HG03159 (cell line): ENCODE measurements at regions not wholly inside any gene's neighbourhood (a gene's known extent, or its start where the extent isn't known, plus 50 kb on each side); places are given as distances from the start of the nearest gene placed in this dataset.
"Not testable (repeated sequence)": the region's sequence is repeated elsewhere in the genome, so short reads cannot be mapped to it uniquely, and the experiment has no call there.

Source experiments
- ATAC-seq: cut with Tn5 transposase; IDR thresholded peaks from one replicate; pipeline ENCODE4 v1.9.1; 2021; ENCODE audit warnings: mild to moderate bottlenecking, moderate library complexity; ENCODE audit not compliant: unreplicated experiment

DNA sequence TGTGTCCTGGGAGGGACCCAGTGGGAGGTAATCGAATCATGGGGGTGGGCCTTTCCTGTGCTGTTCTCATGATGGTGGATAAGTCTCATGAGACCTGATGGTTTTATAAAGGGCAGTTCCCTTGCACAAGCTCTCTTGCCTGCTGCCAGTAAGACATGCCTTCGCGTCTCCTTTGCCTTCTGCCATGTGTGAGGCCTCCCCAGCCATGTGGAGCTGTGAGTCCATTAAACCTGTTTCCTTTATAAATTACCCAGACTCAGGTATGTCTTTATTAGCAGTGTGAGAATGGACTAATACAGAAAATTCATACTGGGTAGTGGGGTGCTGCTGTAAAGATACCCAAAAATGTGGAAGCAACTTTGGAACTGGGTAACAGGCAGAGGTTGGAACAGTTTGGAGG, 300.0 kb upstream of the ZFP42 start:
- not testable (repeated sequence) for ATAC-seq

DNA sequence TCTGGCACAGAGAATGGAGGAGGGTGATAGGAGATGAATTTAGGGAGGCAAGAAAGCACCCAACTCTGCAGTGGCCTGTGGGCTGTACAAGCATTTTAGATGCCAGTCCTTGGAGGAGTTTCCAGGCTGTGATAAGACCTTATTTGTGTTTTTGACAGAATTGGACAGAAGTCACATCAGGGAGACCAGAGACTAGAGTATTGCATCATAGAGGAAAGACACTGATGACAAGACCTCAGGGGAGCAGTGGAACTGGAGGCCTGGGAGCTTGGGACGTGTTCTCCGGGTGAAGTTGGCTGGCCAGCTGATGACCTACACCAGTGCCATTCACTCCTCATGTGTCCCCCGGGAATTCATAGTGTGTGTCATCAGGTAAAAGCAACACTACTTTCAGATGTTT, 284.0 kb upstream of the ZFP42 start:
- ATAC-seq, result no peak

DNA sequence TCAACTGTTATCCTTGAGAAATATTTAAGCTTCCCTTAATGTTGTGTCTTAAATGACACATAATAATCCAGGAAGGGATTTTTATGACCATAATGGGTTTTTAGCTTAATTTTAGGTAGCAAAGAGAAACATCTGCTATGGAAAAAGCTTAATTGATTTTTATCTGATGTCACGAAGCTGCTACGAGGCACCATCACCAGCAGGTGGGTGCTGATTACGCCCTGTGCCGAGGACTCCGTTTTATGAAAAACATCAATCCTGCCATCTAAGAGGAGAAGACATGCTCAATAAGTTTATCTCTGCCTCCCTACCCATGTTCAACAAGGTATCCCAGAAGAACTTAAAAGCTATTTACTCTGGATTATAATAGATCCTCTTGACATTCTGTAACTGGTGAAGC, 280.6 kb upstream of the ZFP42 start:
- ATAC-seq, result no peak

GRCh38 chr4:187715466-187715865, 280.1 kb upstream of the ZFP42 start:
- no peak for ATAC-seq

DNA sequence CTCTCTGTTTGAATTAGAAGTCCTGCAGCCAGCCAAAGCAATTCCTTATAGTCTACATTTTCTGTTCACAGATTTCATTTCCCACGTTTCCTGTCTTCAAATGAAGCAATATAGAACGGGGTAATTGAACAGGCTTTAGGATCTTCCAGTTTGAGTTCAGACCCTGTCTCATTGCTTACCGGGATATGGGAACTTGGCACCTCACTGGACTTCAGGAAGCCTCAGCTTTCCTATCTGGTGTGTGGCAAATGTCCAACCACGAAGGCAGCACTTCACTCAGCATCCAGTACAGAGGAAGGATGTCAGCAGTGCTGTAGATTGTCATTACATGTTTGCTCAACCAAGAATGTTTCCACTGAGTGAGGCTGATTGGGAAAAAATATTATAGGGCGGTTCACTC, 271.1 kb upstream of the ZFP42 start:
- ATAC-seq, result no peak

DNA sequence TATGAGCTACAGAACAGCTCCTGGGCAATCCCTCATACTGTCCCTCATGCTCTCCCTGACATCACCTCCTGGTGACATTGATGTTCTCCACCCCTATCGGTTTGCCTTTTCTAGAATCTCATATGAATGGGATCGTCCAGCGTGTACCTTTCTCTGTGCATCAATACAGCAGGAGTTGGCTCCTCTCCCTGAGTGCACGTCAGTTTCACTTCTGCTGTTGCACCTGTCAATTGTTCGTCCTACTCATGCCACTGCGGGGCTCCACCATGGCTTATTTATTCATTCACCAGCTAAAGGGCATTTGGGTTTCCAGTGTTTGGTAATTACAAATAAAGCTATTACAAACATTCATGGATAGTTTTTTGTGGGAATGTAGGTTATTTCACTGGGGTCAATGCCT, 269.1 kb upstream of the ZFP42 start:
- no peak for ATAC-seq

DNA sequence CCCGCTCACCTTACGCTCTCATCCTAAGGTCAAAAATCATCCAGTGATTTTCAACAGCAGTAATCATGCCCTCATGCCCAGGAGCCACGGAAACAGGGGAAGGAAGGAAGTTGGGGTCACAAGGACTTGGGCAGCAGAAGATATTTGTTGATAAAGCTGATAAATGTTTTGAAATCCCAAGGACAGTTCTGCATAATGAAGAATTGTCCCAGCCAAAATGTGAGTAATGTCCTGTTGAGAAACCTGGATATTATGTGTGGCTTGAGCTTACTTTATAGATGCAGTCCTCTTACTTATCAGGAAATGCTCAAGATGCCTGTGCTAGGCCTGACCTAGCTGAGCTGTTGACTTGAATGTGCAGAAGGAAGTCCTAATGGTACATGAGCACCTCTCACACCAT, 263.0 kb upstream of the ZFP42 start:
- no peak for ATAC-seq

DNA sequence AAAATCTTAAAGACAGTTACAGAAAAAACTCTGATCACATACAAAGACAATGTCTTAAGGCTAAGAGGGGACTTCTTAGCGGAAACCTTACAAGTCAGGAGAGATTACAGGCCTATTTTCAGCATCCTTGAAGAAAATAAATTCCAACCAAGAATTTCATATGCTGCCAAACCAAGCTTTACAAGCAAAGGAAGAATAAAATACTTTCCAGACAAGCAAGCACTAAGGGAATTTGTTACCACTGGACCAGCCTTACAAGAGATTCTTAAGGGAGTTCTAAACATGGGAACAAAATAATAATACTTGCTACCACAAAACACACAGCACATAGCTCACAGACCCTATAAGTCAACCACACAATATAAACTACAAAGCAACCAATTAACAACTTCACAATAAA, 255.8 kb upstream of the ZFP42 start:
- ATAC-seq, result no peak

DNA sequence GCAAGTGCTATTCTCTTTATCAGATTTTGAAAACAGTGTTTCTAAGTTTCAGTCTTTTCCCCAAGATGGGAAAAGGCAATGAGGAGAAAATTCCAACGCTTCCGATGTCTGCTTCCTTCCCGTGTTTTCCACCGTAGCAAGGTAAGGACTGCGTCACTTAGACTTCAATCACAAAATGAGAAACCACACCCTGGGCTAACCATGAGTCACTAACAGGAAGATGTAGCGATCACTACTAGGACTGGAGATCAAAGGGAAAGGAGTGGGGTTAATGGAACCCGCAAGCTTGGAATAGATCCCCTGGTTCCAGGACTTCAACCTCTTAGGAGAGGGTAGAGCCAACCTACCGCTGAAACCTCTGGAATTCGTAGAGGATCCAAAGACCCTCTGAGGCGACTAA, 250.7 kb upstream of the ZFP42 start:
- ATAC-seq, result no peak

DNA sequence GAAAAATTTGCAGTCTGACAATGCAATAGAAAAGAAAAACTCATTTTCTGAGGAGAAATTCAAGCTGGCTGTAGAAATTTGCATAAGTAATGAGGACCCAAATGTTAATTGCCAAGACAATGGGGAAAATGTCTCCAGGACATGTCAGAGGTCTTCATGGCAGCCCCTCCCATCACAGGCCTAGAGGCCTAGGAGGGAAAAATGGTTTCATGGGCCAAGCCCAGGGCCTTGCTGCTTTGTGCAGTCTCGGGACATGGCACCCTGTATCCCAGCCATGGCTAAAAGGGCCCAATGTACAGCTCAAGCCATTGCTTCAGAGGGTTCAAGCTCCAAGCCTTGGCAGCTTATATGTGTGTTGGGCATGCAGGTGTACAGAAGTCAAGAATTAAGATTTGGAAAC, 244.9 kb upstream of the ZFP42 start:
- ATAC-seq, result not testable (repeated sequence)

- ATAC-seq, result no peak
These were observed 228.4 kb upstream of the ZFP42 start for GRCh38 chr4:187767158-187767557.

DNA sequence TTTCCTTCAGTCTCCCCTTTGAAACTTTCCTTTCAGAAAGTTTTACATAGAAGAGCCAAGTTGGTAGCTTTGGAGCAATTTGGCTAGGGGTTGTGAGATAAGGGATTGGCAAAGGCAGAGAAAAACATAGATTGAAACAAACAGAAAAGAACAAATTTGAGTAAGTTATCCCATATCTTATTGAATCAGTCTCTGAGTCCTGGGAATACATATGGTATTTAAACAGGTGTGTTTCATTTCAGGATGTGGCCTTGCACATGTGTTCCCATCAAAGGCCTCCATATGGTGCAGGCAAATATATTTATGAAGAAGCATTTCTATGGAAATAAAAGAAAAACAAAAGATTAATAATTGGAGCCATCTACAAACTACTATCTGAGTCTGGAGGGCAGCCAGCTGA, 227.9 kb upstream of the ZFP42 start:
- ATAC-seq, result no peak

DNA sequence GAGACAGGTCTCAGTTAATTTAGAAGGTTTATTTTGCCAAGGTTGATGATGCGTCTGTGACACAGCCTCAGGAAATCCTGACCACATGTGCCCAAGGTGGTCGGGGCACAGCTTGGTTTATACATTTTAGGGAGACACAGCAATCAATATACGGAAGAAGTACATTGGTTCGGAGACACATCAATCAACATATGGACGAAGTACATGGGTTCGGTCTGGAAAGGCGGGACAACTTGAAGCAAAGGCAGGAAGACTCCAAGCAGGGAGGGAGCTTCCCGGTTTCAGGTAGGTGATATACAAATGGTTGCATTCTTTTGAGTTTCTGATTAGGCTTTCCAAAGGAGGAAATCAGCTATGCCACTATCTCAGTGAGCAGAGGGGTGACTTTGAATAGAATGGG, 225.2 kb upstream of the ZFP42 start:
- ATAC-seq, result no peak

DNA sequence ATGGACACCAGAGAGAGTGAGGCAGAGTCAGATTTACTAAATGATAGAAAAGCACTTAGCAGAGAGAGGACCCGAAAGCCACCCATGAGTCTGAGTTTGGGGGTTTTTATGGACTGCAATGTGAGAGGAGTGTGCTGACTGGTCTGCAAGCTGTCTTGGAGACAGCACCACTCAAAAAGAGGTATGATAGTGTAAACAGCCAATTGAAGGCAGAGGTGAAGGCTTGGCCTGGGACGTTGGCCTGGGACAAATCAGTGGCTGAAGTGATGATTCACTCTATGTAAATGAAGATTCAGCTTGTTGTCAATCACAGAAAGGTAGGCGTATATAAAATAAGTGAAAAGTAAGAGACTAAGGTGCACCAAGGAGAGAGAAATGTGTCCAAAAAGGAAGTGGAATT, 217.6 kb upstream of the ZFP42 start:
- no peak for ATAC-seq

GRCh38 chr4:187780070-187780469, 215.5 kb upstream of the ZFP42 start:
- no peak for ATAC-seq

- ATAC-seq, result no peak
These were observed 213.2 kb upstream of the ZFP42 start for GRCh38 chr4:187782286-187782824.

DNA sequence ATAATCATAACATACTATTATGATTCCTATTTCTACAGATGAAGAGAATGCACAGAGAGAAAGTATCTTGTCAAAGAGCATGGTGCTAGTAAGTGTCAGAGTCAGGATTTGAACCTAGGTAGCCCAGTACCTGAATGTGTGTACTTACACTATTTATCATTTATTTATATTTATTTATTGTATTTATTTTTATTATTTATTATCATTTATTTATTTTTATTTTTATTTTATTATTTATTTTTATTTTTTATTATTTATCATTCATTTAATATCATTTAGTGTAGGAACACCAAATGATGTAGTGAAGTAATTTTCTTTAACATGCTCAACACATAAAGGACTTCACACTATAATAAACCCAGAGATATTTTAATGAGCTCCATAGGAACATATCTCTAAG, 209.4 kb upstream of the ZFP42 start:
- no peak for ATAC-seq

- ATAC-seq, result no peak
These were observed 206.5 kb upstream of the ZFP42 start for GRCh38 chr4:187789078-187789477.

- no peak for ATAC-seq
These were observed 199.8 kb upstream of the ZFP42 start for GRCh38 chr4:187795737-187796136.

- ATAC-seq, result no peak
These were observed 197.2 kb upstream of the ZFP42 start for GRCh38 chr4:187798385-187798784.

- ATAC-seq, result no peak
These were observed 195.8 kb upstream of the ZFP42 start for GRCh38 chr4:187799735-187800134.

GRCh38 chr4:187811591-187811990, 184.0 kb upstream of the ZFP42 start:
- no peak for ATAC-seq

DNA sequence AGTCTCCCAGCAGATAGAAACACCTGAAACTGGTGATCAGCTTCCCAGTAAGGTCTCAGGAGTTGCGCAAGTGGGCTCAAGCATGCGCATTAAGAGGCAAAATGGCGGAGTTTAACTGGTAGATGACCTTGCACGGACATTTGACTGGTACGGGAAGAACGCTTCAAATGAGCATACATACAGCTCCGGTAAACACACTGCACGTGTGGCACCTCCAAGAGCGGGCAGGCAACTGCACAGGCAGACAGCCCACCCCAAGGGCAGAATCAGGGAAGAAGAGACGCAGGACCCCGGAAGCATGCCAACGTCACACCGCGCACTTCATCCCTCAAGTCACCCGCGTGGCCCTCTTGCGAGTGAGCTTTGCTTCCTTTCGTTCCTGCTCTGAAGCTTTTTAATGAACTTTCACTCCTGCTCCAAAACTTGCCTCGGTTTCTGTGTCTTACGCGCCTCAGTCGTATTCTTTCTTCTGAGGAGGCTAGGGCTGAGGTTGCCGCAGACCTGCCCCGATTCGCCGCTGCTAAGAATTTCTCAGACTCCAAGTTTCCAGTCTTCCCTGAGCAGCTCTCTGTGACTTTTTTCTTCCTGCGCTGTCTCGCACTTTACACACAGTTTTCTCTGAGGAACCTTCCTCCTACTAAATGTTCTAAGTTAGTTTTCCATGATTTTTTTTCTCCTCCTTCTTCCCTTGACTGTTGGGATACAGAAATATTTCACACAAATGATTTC, 180.7 kb upstream of the ZFP42 start:
- ATAC-seq, result no peak
